ENCODE measurements at regions not wholly inside any gene's neighbourhood (a gene's known extent, or its start where the extent isn't known, plus 50 kb on each side); places are given as distances from the start of the nearest gene placed in this dataset.

GRCh38 chrX:38898261-38898660, 97.0 kb downstream of the MID1IP1 start:
- TF ChIP-seq CTCF (conservative IDR thresholded peaks at IDR 0.05; ENCODE audit: low read depth, low read length) (no peak), EZH2 (IDR thresholded peaks at IDR 0.05; ENCODE audit: low read length, unreplicated experiment) (no peak)
